Glutamatergic neuron (in vitro differentiated cells): ENCODE measurements at regions not wholly inside any gene's neighbourhood (a gene's known extent, or its start where the extent isn't known, plus 50 kb on each side); places are given as distances from the start of the nearest gene placed in this dataset.

Source experiments
- DNase-seq: peaks from one replicate; pipeline ENCODE4 v3.0.0; 2022
- H3K27ac Mint-ChIP-seq: one replicate; pipeline ENCODE4 v1.8.0; 2020; ENCODE audit warnings: mild to moderate bottlenecking, mixed read lengths, inconsistent platforms; ENCODE audit not compliant: unreplicated experiment
- H3K27me3 Mint-ChIP-seq: one replicate; pipeline ENCODE4 v1.8.0; 2020; ENCODE audit warnings: mild to moderate bottlenecking, moderate library complexity, mixed read lengths, inconsistent platforms; ENCODE audit not compliant: unreplicated experiment
- H3K36me3 Mint-ChIP-seq: one replicate; pipeline ENCODE4 v1.8.0; 2020; ENCODE audit warnings: mild to moderate bottlenecking, mixed read lengths, inconsistent platforms; ENCODE audit not compliant: unreplicated experiment
- H3K4me1 Mint-ChIP-seq: one replicate; pipeline ENCODE4 v1.8.0; 2020; ENCODE audit warnings: mild to moderate bottlenecking, low read depth, mixed read lengths, inconsistent platforms; ENCODE audit not compliant: unreplicated experiment
- H3K4me3 Mint-ChIP-seq: one replicate; pipeline ENCODE4 v1.8.0; 2020; ENCODE audit warnings: mild to moderate bottlenecking, mixed read lengths, inconsistent platforms; ENCODE audit not compliant: unreplicated experiment
- H3K9me3 Mint-ChIP-seq: one replicate; pipeline ENCODE4 v1.8.0; 2020; ENCODE audit warnings: mild to moderate bottlenecking, moderate library complexity, mixed read lengths, inconsistent platforms; ENCODE audit not compliant: unreplicated experiment
- CTCF ChIP-seq: fragments of 200-600 bp; sonication (generic); IDR thresholded peaks from one replicate; pipeline ENCODE4 v1.5.0; 2021; ENCODE audit not compliant: partially characterized antibody, unreplicated experiment

- no peak overlapping the region for H3K27ac Mint-ChIP-seq
- TF ChIP-seq CTCF = no peak
- H3K27me3 Mint-ChIP-seq = no peaks in the 10 kb centered on the region
- H3K9me3 Mint-ChIP-seq = peaks cover 9% of the 10 kb centered on the region
- H3K36me3 Mint-ChIP-seq = peaks cover 4% of the 10 kb centered on the region
- no peak overlapping the region for H3K4me3 Mint-ChIP-seq
- no peak for DNase-seq
- no peaks in the 10 kb centered on the region for H3K4me1 Mint-ChIP-seq
These were observed 327.6 kb downstream of the BRD1 start for GRCh38 chr22:49500076-49500460.

GRCh38 chr22:49499433-49500075 is 328.1 kb downstream of the BRD1 start:
- H3K4me3 Mint-ChIP-seq = no peak overlapping the region

DNA sequence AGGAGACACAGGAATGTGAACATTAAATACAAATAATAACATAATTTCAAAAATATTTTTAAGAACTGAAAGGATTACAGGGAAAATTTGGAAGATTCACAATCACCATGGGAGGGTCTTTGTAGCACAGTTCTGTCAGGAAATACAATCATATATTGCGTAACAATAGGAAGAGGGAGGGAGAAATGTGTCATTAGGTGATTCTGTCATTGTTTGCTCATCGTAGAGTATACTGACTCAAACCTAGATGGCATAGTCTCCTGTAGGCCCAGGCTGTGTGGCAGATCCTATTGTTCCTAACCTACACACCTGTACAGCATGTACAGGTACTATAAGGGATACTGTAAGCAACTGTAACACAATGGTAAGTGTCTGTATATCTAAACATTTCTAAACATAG is 330.4 kb downstream of the BRD1 start:
- Mint-ChIP-seq H3K4me1 (no peaks in the 10 kb centered on the region), H3K4me3 (no peak overlapping the region), H3K9me3 (peaks cover 17% of the 10 kb centered on the region), H3K27me3 (peaks cover 3% of the 10 kb centered on the region), H3K36me3 (peaks cover 10% of the 10 kb centered on the region), H3K27ac (no peak overlapping the region)
- DNase-seq = no peak
- TF ChIP-seq CTCF = no peak

More at GRCh38 chr22:49499433-49500075, 328.1 kb downstream of the BRD1 start:
- Mint-ChIP-seq H3K4me1 (no peaks in the 10 kb centered on the region), H3K27ac (no peak overlapping the region), H3K36me3 (peaks cover 4% of the 10 kb centered on the region), H3K27me3 (no peaks in the 10 kb centered on the region), H3K9me3 (peaks cover 11% of the 10 kb centered on the region)
- no peak for TF ChIP-seq CTCF
- no peak for DNase-seq

DNA sequence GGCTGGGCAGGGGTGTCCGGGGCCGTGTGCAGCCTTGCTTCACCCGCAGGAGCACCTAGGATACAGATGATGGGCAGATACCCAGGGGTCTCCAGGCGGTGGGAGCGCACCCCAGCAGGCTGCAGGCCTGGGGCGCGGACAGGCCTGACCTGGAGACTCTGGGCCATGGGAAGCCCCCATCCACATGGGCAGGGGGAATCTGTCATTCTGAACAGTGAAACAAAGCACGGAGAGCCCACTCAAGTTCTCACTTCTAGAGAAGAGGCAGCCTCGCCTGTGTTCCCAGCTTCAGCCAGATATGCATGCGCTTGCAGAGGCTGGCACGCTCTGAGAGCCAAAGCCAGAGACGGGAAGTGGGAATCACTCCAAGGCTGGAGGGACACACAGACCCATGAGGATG is 333.1 kb downstream of the BRD1 start:
- peaks cover 15% of the 10 kb centered on the region for H3K9me3 Mint-ChIP-seq

More for the DNA sequence above, 333.1 kb downstream of the BRD1 start:
- Mint-ChIP-seq H3K27me3 (peaks cover 5% of the 10 kb centered on the region), H3K4me3 (no peak overlapping the region), H3K36me3 (peaks cover 10% of the 10 kb centered on the region), H3K27ac (no peak overlapping the region), H3K4me1 (no peaks in the 10 kb centered on the region)
- DNase-seq = no peak
- TF ChIP-seq CTCF = no peak
